GM12865 (cell line): ENCODE measurements at regions not wholly inside any gene's neighbourhood (a gene's known extent, or its start where the extent isn't known, plus 50 kb on each side); places are given as distances from the start of the nearest gene placed in this dataset.

Source experiments
- DNase-seq: peaks from one replicate; pipeline ENCODE4 v3.0.0; 2010; ENCODE audit warnings: low read depth
- H3K4me3 ChIP-seq: 2 replicates; pipeline ENCODE4 v1.5.1; 2011; ENCODE audit warnings: mild to moderate bottlenecking, low read depth, low read length, control low read depth
- CTCF ChIP-seq: IDR thresholded peaks from 2 replicates; pipeline ENCODE4 v1.5.1; 2011; ENCODE audit warnings: low read length, control low read depth, low read depth, inconsistent platforms; ENCODE audit not compliant: insufficient read depth; ENCODE audit errors: missing control alignments

- no peak overlapping the region for H3K4me3 ChIP-seq
- no peak for TF ChIP-seq CTCF
- no peak for DNase-seq
Measured at GRCh38 chr19:30711826-30712225, 339.6 kb downstream of the ZNF536 start.

- TF ChIP-seq CTCF: no peak
- DNase-seq: no peak
- H3K4me3 ChIP-seq: no peak overlapping the region
Measured at GRCh38 chr19:30711296-30711695, 339.1 kb downstream of the ZNF536 start.

DNA sequence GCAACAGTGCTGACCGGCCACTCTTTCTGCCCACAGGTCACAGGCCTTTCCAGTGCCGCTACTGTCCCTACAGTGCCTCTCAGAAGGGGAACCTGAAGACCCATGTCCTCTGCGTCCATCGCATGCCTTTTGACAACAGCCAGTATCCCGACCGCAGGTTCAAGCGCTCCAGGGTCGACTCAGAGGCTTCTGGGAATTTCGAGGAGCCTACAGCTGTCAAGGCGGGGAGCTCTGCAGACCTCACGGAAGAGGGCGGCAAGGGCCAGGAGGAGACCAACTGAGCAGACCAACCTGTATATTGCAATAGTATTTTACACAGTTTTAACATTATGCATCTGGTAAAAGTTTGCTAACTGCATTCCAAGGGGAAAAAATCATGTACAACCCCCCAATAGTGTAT is 338.5 kb downstream of the ZNF536 start:
- no peak for TF ChIP-seq CTCF
- no peak for DNase-seq
- H3K4me3 ChIP-seq: no peak overlapping the region

- TF ChIP-seq CTCF: no peak
- DNase-seq: no peak
- no peak overlapping the region for H3K4me3 ChIP-seq
Measured at GRCh38 chr19:30708416-30709178, 336.4 kb downstream of the ZNF536 start.

DNA sequence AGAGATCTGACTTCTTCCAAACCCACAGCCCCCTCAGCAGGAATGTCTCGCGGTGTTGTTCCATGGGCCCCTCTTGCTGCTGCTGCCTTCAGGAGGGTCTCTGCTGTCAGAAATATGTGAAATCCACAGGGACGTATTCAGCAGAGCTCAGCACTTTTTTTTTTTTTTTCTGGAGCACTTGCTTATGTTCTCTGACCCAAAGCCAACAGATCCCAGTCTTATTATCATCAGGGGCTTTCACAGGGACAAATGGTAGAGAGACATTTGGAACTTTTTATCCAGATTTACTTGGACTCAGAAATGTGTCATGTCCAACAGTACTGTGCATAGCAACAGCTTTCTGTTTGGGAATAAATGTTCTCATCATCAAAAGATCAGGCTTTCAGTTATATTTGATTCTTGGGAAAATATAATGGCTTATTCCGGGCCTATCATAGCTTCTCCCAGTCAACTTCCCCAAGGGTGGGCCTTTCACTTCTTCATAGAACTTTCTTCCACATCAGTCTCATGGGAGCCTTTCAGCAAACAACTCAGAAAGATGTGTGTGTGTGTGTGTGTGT is 332.7 kb downstream of the ZNF536 start:
- no peak overlapping the region for H3K4me3 ChIP-seq
- no peak for DNase-seq
- no peak for TF ChIP-seq CTCF

DNA sequence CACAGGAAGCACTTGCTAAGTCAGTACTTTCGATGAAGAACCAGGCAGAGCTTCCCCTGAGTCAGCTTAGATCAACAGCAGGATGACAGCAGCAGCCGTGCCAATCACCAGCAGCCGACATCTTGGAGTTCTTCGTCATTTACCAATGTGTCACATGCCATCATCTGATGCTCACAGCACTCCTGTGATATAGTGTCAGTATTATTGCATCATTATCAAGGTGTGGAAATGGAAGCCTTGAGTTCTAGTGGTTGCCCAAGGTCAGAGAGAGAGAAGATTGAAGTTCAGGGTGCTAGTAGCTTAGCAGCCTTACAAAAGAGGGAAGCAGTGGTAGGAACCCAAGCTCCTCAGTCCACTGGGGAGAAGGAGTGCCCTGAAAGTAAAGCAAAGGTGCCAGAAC is 331.5 kb downstream of the ZNF536 start:
- no peak for TF ChIP-seq CTCF
- no peak overlapping the region for H3K4me3 ChIP-seq
- DNase-seq: no peak

GRCh38 chr19:30701178-30701577 is 329.0 kb downstream of the ZNF536 start:
- DNase-seq: no peak
- no peak for TF ChIP-seq CTCF
- H3K4me3 ChIP-seq: no peak overlapping the region
